ENCODE measurements at regions not wholly inside any gene's neighbourhood (a gene's known extent, or its start where the extent isn't known, plus 50 kb on each side); places are given as distances from the start of the nearest gene placed in this dataset.

- H3K4me3 ChIP-seq (ENCODE audit: low read depth, low read length): no peak overlapping the region
- no peak for TF ChIP-seq CTCF (conservative IDR thresholded peaks at IDR 0.05; ENCODE audit: low read depth, low read length)
- no peak for DNase-seq (ENCODE audit: low read depth)
Observed at GRCh38 chr4:65911720-65912119, 241.4 kb upstream of the EPHA5 start.

GRCh38 chr4:65893957-65894755, 223.9 kb upstream of the EPHA5 start:
- TF ChIP-seq CTCF (conservative IDR thresholded peaks at IDR 0.05; ENCODE audit: low read depth, low read length): no peak
- no peak for DNase-seq (ENCODE audit: low read depth)
- no peak overlapping the region for H3K4me3 ChIP-seq (ENCODE audit: low read depth, low read length)

GRCh38 chr4:65893271-65893670, 223.0 kb upstream of the EPHA5 start:
- no peak overlapping the region for H3K4me3 ChIP-seq (ENCODE audit: low read depth, low read length)
- DNase-seq (ENCODE audit: low read depth): no peak
- TF ChIP-seq CTCF (conservative IDR thresholded peaks at IDR 0.05; ENCODE audit: low read depth, low read length): no peak

- H3K4me3 ChIP-seq (ENCODE audit: low read depth, low read length): no peak overlapping the region
- TF ChIP-seq CTCF (conservative IDR thresholded peaks at IDR 0.05; ENCODE audit: low read depth, low read length): no peak
- DNase-seq (ENCODE audit: low read depth): no peak
Observed at GRCh38 chr4:65880594-65880993, 210.3 kb upstream of the EPHA5 start.

GRCh38 chr4:65868096-65868824, 198.0 kb upstream of the EPHA5 start:
- no peak for TF ChIP-seq CTCF (conservative IDR thresholded peaks at IDR 0.05; ENCODE audit: low read depth, low read length)
- no peak for DNase-seq (ENCODE audit: low read depth)
- no peak overlapping the region for H3K4me3 ChIP-seq (ENCODE audit: low read depth, low read length)

- H3K4me3 ChIP-seq (ENCODE audit: low read depth, low read length): no peak overlapping the region
- peak; percentile 44 for TF ChIP-seq CTCF (conservative IDR thresholded peaks at IDR 0.05; ENCODE audit: low read depth, low read length)
- DNase-seq (ENCODE audit: low read depth): no peak
Observed at GRCh38 chr4:65865489-65865888, 195.2 kb upstream of the EPHA5 start.
